OCI-LY1 (cell line): ENCODE measurements at regions not wholly inside any gene's neighbourhood (a gene's known extent, or its start where the extent isn't known, plus 50 kb on each side); places are given as distances from the start of the nearest gene placed in this dataset.

Source experiments
- H2AFZ ChIP-seq: fragments of 200-600 bp; sonication (generic), shearing (Covaris generic); 2 replicates; pipeline ENCODE4 v1.6.0; 2014; ENCODE audit warnings: antibody characterized with exemption, mild to moderate bottlenecking, low read length
- H3F3A ChIP-seq: fragments of 200-600 bp; sonication (generic), shearing (Covaris generic); 2 replicates; pipeline ENCODE4 v1.6.0; 2014; ENCODE audit warnings: mild to moderate bottlenecking, antibody characterized with exemption, low read length, moderate library complexity; ENCODE audit not compliant: insufficient read depth
- H3K27ac ChIP-seq: fragments of 200-600 bp; sonication (generic); 2 replicates; pipeline ENCODE4 v1.5.1; 2014; ENCODE audit warnings: low read length, mixed run types, mild to moderate bottlenecking, low read depth; ENCODE audit not compliant: poor library complexity, severe bottlenecking
- H3K27me3 ChIP-seq: fragments of 200-600 bp; sonication (generic); 2 replicates; pipeline ENCODE4 v1.6.0; 2014; ENCODE audit warnings: antibody characterized with exemption, mild to moderate bottlenecking, low read length, moderate library complexity; ENCODE audit not compliant: insufficient read depth
- H3K36me3 ChIP-seq: fragments of 200-600 bp; sonication (generic); 2 replicates; pipeline ENCODE4 v1.6.1; 2014; ENCODE audit warnings: mild to moderate bottlenecking, antibody characterized with exemption, low read length, moderate library complexity, mixed read lengths; ENCODE audit not compliant: insufficient read depth
- H3K4me1 ChIP-seq: fragments of 200-600 bp; sonication (generic); 2 replicates; pipeline ENCODE4 v1.5.1; 2014; ENCODE audit warnings: mild to moderate bottlenecking, low read length, moderate library complexity; ENCODE audit not compliant: insufficient read depth, severe bottlenecking
- H3K4me2 ChIP-seq: fragments of 200-600 bp; sonication (generic), shearing (Covaris generic); 2 replicates; pipeline ENCODE4 v1.6.1; 2014; ENCODE audit warnings: low read length
- H3K4me3 ChIP-seq: fragments of 200-600 bp; sonication (generic); 2 replicates; pipeline ENCODE4 v1.5.1; 2014; ENCODE audit warnings: low read length, low read depth, mild to moderate bottlenecking, mixed read lengths; ENCODE audit not compliant: poor library complexity, severe bottlenecking
- H3K79me2 ChIP-seq: fragments of 200-600 bp; shearing (Covaris generic); 2 replicates; pipeline ENCODE4 v1.6.1; 2016; ENCODE audit warnings: mixed run types, low read length, mixed read lengths; ENCODE audit not compliant: insufficient read depth
- H3K9ac ChIP-seq: fragments of 200-600 bp; sonication (generic), shearing (Covaris generic); 2 replicates; pipeline ENCODE4 v1.6.1; 2014; ENCODE audit warnings: mild to moderate bottlenecking, low read length, mixed read lengths
- H3K9me2 ChIP-seq: fragments of 200-600 bp; sonication (generic), shearing (Covaris generic); 2 replicates; pipeline ENCODE4 v1.6.1; 2014; ENCODE audit warnings: low read depth, mild to moderate bottlenecking, low read length, mixed read lengths
- H3K9me3 ChIP-seq: fragments of 200-600 bp; shearing (Covaris generic); 2 replicates; pipeline ENCODE4 v1.6.1; 2014; ENCODE audit warnings: low read length, mixed read lengths
- H4K20me1 ChIP-seq: fragments of 200-600 bp; sonication (generic), shearing (Covaris generic); 2 replicates; pipeline ENCODE4 v1.6.0; 2016; ENCODE audit warnings: mild to moderate bottlenecking, low read length; ENCODE audit not compliant: insufficient read depth
- EZH2 ChIP-seq: fragments of 200-600 bp; sonication (generic), shearing (Covaris generic); IDR thresholded peaks from 2 replicates; pipeline ENCODE4 v1.8.0; 2017; ENCODE audit warnings: borderline replicate concordance, mixed run types, mild to moderate bottlenecking, antibody characterized with exemption, low read length, moderate library complexity, mixed read lengths
- TF ChIP-seq, protein P1 (sequence below): fragments of 200-600 bp; sonication (generic), shearing (Covaris generic); IDR thresholded peaks from 2 replicates; pipeline ENCODE4 v1.5.1; 2017; ENCODE audit warnings: mild to moderate bottlenecking, antibody characterized with exemption, low read length, moderate library complexity, mixed read lengths

DNA sequence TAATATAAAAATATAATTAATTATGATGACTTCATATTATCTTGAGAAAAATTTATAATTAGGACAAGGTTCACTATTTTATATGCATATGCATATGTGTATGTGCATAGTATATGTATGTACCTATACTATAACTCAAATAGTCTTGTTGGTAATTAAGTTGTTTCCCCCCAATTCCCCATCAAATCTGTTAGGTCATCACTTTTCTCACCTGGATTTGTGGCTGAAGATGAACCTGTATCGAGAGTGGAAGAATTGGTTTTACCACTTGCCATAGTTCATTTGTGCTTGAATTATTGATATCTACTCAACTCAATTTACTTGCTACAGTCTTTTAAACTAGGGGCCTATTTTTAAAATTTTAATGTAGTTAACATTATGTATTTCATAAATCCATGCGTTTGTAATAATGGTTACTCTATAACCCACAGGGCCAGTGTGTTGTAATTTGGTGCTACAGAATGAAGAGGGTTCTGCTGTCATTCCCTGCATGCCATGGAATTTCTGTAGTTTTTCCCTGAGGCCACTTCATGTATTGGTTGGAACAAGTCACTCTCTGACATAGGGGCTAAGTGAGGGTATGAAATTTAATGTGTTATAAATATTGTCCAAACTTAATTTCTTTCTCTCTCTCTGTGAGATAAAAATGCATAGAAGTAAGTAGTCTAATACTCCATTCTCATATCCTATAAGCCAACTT, 74.9 kb downstream of the TAF11L14 start:
- Histone ChIP-seq H3F3A (no peaks in the 10 kb centered on the region), H2AFZ (no peak overlapping the region), H3K4me2 (no peak overlapping the region), H3K36me3 (no peaks in the 10 kb centered on the region), H3K9ac (no peak overlapping the region), H4K20me1 (no peaks in the 10 kb centered on the region), H3K27me3 (no peaks in the 10 kb centered on the region), H3K9me3 (no peaks in the 10 kb centered on the region), H3K4me3 (no peak overlapping the region), H3K27ac (no peak overlapping the region), H3K9me2 (no peaks in the 10 kb centered on the region), H3K79me2 (no peaks in the 10 kb centered on the region), H3K4me1 (no peaks in the 10 kb centered on the region)
- TF ChIP-seq, protein P1, sequence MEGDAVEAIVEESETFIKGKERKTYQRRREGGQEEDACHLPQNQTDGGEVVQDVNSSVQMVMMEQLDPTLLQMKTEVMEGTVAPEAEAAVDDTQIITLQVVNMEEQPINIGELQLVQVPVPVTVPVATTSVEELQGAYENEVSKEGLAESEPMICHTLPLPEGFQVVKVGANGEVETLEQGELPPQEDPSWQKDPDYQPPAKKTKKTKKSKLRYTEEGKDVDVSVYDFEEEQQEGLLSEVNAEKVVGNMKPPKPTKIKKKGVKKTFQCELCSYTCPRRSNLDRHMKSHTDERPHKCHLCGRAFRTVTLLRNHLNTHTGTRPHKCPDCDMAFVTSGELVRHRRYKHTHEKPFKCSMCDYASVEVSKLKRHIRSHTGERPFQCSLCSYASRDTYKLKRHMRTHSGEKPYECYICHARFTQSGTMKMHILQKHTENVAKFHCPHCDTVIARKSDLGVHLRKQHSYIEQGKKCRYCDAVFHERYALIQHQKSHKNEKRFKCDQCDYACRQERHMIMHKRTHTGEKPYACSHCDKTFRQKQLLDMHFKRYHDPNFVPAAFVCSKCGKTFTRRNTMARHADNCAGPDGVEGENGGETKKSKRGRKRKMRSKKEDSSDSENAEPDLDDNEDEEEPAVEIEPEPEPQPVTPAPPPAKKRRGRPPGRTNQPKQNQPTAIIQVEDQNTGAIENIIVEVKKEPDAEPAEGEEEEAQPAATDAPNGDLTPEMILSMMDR, result no peak
- TF ChIP-seq EZH2, result no peak

DNA sequence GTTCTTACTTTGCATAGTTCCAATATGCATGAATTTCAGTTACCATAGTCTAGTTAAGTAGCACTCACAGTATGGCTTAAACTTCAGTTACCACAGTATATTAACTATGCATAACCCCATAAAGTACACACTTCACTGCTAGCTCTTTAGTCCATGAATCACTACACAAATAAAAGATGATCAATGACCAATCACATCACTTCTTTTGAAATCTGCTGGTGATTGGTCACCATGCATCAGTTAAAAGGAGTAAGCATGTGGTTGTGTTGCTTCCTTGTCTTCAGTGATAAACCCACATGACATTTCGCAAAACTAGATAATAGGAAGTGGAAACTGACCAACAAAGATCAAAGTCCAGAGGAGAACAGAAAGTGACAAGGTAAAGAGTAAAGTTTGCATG, 79.0 kb downstream of the TAF11L14 start:
- no peak overlapping the region for H3K9ac ChIP-seq
- H4K20me1 ChIP-seq, result no peaks in the 10 kb centered on the region
- no peaks in the 10 kb centered on the region for H3K9me2 ChIP-seq
- no peak overlapping the region for H3K4me3 ChIP-seq
- H3K4me2 ChIP-seq, result no peak overlapping the region
- no peaks in the 10 kb centered on the region for H3K36me3 ChIP-seq
- H3K79me2 ChIP-seq, result no peaks in the 10 kb centered on the region
- no peaks in the 10 kb centered on the region for H3F3A ChIP-seq
- no peak overlapping the region for H3K27ac ChIP-seq
- H3K4me1 ChIP-seq, result no peaks in the 10 kb centered on the region
- H3K9me3 ChIP-seq, result no peaks in the 10 kb centered on the region
- TF ChIP-seq, protein P1, result no peak
- no peak for TF ChIP-seq EZH2
- no peak overlapping the region for H2AFZ ChIP-seq
- no peaks in the 10 kb centered on the region for H3K27me3 ChIP-seq

DNA sequence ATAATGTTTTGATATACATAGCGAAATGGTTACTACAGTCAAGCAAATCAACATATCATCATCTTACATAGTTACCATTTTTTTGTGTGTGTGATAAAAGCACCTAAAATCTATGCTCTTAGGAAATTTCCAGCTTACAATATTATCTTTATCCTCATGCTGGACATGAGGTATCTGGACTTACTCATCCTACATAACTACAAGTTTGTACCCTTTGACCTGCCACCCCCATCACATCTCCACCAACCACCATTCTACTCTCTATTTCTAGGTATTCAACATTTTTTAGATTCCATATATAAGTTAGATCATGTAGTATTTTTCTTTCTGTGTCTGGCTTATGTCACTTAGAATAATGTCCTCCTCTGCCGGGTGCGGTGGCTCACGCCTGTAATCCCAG, 79.9 kb downstream of the TAF11L14 start:
- Histone ChIP-seq H3K4me2 (no peak overlapping the region), H3K9ac (no peak overlapping the region), H3K4me3 (no peak overlapping the region), H3K9me2 (no peaks in the 10 kb centered on the region), H4K20me1 (no peaks in the 10 kb centered on the region), H3K4me1 (no peaks in the 10 kb centered on the region), H3K27ac (no peak overlapping the region), H3K27me3 (no peaks in the 10 kb centered on the region), H2AFZ (no peak overlapping the region), H3K79me2 (no peaks in the 10 kb centered on the region), H3K36me3 (no peaks in the 10 kb centered on the region), H3K9me3 (no peaks in the 10 kb centered on the region), H3F3A (no peaks in the 10 kb centered on the region)
- TF ChIP-seq EZH2, result no peak
- TF ChIP-seq, protein P1, result no peak
